ENCODE measurements at regions not wholly inside any gene's neighbourhood (a gene's known extent, or its start where the extent isn't known, plus 50 kb on each side); places are given as distances from the start of the nearest gene placed in this dataset.
A peak's percentile ranks its signal among the peaks of the same experiment; 100 is the strongest.
"Not testable (repeated sequence)": the region's sequence is repeated elsewhere in the genome, so short reads cannot be mapped to it uniquely, and the experiment has no call there.

DNA sequence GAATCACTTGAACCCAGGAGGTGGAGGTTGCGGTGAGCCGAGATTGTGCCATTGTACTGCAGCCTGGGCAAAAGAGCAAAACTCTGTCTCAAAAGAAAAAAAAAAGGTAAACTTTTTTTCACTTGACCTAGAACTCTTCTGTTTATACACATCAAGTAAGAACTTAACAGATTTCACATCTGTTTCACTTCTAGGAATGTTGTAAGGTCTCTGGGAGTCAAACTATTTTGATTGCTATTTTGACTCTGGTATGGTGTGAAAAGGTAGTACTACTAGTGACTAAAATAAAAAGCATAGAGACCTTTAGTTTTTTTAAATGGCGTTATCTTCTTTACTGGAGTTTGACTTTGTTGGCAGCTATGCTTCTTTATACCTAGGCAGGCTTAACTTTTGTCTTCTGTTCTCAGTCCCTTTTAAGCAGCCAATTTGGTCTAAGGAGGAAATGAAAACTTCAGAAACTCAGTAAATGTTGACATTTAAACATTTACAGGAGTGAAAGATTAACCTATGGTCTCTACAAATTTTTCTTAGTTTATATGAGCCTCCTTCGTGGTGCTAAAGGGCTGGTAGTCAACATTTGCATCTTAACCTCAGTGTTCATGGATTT, 84.7 kb downstream of the METTL2B start:
- DNase-seq: not testable (repeated sequence)

DNA sequence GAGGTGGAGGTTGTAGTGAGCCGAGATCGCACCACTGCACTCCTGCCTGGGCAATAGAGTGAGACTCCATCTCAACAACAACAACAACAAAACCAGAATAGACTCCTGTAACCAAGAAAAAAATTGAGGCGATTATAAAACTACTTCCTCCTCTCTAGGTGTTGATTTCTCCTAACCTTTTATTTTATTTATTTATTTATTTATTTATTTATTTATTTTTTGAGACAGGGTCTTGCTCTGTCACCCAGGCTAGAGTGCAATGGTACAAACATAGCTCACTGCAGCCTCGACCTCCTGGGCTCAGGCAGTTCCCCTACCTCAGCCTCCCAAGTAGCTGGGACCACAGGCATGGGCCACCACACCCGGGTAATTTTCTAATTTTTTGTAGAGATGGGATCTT, 86.2 kb downstream of the METTL2B start:
- DNase-seq: not testable (repeated sequence)

- not testable (repeated sequence) for DNase-seq
Observed at GRCh38 chr7:128564123-128564700, 87.7 kb downstream of the METTL2B start.

- not testable (repeated sequence) for DNase-seq
Observed at GRCh38 chr7:128564932-128565864, 88.7 kb downstream of the METTL2B start.

GRCh38 chr7:128575277-128575676, 96.8 kb upstream of the GARIN1A start:
- DNase-seq: not testable (repeated sequence)

DNA sequence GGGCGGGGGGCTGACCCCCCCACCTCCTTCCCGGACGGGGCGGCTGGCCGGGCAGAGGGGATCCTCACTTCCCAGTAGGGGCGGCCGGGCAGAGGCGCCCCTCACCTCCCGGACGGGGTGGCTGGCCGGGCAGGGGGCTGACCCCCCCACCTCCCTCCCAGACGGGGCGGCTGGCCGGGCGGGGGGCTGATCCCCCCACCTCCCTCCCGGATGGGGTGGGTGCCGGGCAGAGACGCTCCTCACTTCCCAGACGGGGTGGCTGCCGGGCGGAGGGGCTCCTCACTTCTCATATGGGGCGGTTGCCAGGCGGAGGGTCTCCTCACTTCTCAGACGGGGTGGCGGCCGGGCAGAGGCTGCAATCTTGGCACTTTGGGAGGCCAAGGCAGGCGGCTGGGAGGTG, 95.1 kb upstream of the GARIN1A start:
- DNase-seq: not testable (repeated sequence)

GRCh38 chr7:128579843-128580242, 92.2 kb upstream of the GARIN1A start:
- DNase-seq: not testable (repeated sequence)

DNA sequence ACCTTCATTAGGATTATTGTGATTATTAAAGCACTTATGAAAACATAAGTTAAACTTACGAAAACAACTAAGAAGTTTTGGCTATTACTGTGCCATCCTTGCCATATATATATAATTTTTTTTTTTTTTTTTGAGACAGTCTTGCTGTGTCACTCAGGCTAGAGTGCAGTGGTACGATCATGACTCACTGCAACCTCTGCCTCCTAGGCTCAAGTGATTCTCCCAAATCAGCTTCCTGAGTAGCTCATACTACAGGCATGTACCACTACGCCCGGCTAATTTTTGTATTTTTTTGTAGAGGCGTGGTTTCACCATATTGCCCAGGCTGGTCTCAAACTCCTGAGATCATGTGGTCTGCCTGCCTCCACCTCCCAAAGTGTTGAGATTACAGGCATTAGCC, 91.0 kb upstream of the GARIN1A start:
- DNase-seq: not testable (repeated sequence)

GRCh38 chr7:128581825-128582561, 90.1 kb upstream of the GARIN1A start:
- not testable (repeated sequence) for DNase-seq

DNA sequence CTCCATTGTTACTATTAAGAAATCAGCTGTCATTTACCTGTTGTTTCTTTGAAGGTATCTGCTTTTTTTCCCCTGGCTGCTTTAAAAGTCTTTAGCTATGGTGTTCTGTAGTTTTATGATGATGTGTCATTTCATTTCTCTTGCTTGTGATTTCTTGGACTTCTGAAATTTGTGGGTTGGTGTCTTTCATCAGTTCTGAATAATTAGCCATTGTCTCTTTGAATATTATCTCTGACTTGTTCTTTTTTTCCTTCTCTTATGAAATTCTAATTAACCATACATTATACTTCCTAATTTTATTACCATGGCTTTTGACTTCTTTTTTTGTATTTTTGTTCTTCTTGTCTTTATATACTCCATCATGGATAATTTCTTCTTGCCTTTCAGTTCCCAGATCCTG, 85.4 kb upstream of the GARIN1A start:
- not testable (repeated sequence) for DNase-seq

GRCh38 chr7:128591705-128592104, 80.4 kb upstream of the GARIN1A start:
- peak in 10 of 56 donors; percentile 4 to 47 (median 11) for DNase-seq

DNA sequence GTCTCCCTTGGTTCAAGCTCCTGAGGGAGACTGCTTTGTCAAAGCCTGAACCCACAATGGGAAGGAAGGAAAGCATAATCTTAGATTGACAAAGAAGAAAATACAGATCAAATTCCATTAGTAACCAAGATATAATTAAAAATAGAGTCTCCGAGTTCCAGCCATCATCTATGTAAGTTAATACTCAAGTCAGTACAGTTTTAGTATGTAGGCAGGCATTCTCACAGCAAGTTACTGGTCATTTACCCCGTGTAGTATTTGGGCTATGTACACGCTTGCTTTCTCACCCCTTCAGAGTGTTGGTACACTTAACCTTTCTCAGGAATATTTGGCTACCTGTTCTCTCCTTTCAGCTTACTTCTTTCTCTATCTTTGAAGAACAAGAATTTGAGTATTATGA, 79.9 kb upstream of the GARIN1A start:
- not testable (repeated sequence) for DNase-seq

- DNase-seq: not testable (repeated sequence)
Observed at GRCh38 chr7:128594061-128594460, 78.0 kb upstream of the GARIN1A start.

DNA sequence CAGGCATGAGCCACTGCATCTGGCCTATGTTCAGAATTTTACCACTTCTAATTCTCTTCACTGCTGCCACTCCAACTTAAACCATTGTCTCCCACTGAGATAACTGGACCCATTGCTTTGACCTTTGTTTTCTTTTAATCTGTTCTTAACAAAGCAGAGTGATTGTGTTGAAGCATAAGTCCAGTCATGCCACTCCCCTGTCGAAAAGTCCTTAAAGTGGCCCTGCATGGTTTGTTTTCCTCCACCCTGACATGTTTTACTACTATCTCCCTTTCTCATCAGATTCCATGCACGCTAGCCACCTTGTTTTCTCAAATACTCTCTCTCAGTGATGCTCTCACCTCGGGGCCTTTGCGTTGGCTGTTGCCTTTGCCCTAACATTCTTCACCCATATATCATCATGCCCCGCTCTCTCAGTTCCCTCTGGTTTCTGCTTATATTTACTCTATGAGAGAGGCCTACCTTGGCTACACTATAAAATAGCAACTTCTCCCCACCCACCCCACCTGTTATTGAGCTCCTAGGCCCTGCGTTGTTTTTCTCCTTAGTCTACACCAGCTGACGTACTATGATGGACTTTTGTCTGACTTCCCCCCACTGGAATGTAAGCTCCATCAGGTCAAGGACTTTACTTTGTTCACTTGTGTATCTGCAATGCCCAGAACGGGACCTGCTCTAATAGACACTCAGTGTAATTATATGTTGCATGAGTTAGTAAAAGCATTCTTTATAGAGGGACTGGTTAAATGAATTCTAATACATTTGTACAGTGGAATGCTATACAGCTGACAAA, 75.6 kb upstream of the GARIN1A start:
- not testable (repeated sequence) for DNase-seq

DNA sequence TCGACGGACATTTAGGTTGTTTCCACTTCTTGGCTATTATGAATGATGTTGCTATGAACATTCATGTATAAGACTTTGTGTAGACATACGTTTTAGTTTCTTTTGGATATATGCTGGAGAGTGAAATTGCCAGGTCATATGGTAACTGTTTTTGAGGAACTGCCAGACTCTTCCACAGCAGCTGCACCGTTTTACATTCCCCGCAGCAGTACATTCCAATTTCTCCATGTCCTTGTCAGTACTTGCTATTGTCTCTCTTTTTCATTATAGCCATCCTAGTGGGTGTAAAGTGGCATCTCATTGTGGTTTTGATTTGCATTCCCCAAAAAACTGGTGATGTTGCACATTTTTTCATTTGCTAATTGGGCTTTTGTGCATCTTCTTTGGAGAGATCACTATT, 73.1 kb upstream of the GARIN1A start:
- peak in 2 of 56 donors; percentile 3 to 4 for DNase-seq

DNA sequence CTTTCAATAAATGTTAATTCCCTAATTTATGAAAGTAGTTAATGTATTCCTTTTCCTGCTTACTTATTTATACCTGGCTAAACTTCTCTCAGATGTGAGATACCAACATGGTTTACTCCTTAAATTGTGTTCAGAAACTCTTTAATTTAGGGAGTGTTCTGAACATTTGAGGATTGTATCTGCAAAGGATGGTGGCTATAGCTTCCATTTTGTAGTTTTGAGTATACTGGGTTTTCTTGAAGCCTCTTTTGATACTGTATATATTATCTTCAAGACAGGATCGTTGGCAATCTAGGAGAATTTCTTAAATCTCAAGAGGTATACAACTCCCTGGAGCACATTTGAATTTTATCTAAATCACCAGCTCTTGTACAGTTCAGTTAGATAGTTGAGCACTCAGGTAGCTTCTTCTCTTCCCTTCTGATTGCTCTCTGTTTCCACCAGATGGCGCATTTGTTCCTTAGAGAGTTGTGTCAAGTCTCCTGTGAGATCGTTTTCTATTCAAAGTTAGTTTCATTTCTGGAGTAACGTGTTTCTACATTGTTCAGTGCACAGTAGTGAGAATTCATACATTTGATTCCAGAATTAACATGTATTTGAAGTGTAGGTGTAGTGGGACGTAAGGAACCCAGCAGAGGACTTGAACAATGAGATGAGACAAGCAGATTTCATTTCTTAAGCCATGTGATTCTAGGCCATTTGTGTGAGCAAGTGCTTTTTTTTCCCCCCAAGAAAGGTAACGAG, 63.2 kb upstream of the GARIN1A start:
- peak in 14 of 56 donors; percentile 1 to 58 (median 10) for DNase-seq

DNA sequence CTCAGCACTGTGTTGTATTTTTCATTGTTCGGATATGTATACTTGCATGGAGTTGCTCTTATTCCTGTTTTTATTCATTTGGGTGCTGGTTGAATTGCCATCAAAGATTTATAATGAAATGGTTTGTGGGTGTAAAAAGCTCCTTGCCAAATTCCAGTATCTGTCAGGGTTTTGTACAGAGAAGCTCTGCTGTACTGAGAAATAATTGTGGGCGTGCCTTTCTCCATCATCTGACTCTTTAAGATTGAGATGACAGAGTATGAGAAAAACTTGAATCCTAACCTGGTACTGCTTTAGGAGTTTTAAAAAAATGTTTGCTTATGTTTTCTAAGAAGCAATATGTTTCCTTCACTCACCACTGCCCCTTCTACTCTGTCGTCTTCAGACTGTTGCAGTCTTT, 58.7 kb upstream of the GARIN1A start:
- DNase-seq: peak in 4 of 56 donors; percentile 3 to 30 (median 8)

DNA sequence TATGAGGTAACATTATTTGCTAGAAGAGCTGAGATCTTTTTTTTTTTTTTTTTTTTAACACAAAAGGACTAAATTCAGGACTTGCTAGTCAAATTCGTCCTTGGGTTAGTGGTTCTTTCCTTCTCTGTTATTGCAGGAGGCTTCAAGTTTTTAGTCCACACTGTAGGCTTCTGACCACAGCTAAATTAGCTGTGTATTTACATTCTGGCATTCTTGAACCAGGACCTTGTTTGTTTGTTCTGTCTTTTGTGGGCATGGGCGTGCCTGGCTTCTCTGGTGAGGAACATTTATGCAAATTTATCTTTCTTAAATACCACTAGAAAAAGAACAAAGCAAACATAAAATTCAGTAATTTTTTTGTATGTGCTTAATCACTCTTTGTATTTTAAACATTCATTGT, 57.3 kb upstream of the GARIN1A start:
- not testable (repeated sequence) for DNase-seq

GRCh38 chr7:128616799-128617198, 55.3 kb upstream of the GARIN1A start:
- not testable (repeated sequence) for DNase-seq

All from nucleus accumbens (tissue), 56 donors.